Suprapubic skin (tissue), 3 donors: ENCODE measurements at regions not wholly inside any gene's neighbourhood (a gene's known extent, or its start where the extent isn't known, plus 50 kb on each side); places are given as distances from the start of the nearest gene placed in this dataset.

Experiments
- CTCF ChIP-seq, 2 donors: fragments of 200-600 bp in 1 of 2; fragments of 450-650 bp in 1 of 2; sonication (generic) in 1 of 2; IDR thresholded peaks; one replicate each; pipeline ENCODE4 v1.5.1; 2016 to 2019; ENCODE audit warnings: antibody characterized with exemption in 2 of 2, mild to moderate bottlenecking in 1 of 2, moderate library complexity in 1 of 2
- POLR2AphosphoS5 ChIP-seq, 3 donors: sonication (generic); formaldehyde crosslinking; IDR thresholded peaks; one replicate each; pipeline ENCODE4 v1.6.1; 2017; ENCODE audit warnings: antibody characterized with exemption in 3 of 3

- no peak for TF ChIP-seq CTCF (IDR thresholded peaks at IDR 0.05)
- TF ChIP-seq POLR2AphosphoS5 (IDR thresholded peaks at IDR 0.05), result no peak
Measured at GRCh38 chr2:168317282-168317681, 69.9 kb upstream of the STK39 start.
